ENCODE measurements at regions not wholly inside any gene's neighbourhood (a gene's known extent, or its start where the extent isn't known, plus 50 kb on each side); places are given as distances from the start of the nearest gene placed in this dataset.

- H3K27ac Mint-ChIP-seq = no peak overlapping the region
- no peak overlapping the region for H3K27ac ChIP-seq (ENCODE audit: low read depth, low read length)
- H3K9ac ChIP-seq (ENCODE audit: extremely low read depth, low read length, poor library complexity, severe bottlenecking) = no peak overlapping the region
- H3K4me1 Mint-ChIP-seq = no peaks in the 10 kb centered on the region
- no peaks in the 10 kb centered on the region for H3K36me3 ChIP-seq (ENCODE audit: control insufficient read depth, insufficient read depth, low read length)
- peaks cover 13% of the 10 kb centered on the region for H3K27me3 Mint-ChIP-seq (ENCODE audit: insufficient read depth)
- no peaks in the 10 kb centered on the region for H3K9me3 Mint-ChIP-seq
- no peak overlapping the region for H3K4me3 ChIP-seq (ENCODE audit: low read length)
- H3K4me1 ChIP-seq (ENCODE audit: control insufficient read depth, insufficient read depth, low read length) = no peaks in the 10 kb centered on the region
- 77 to 79% methylated on average over 11 to 14 of the region's 14 CpGs for WGBS, 2 experiments (ENCODE audit: insufficient coverage in 1 of 2, insufficient read length in 1 of 2)
- no peaks in the 10 kb centered on the region for H3K36me3 Mint-ChIP-seq (ENCODE audit: low read depth)
- no peak overlapping the region for H3K4me3 Mint-ChIP-seq
- H3K9me3 ChIP-seq (ENCODE audit: control insufficient read depth, low read length) = no peaks in the 10 kb centered on the region
- peak; percentile 52 for DNase-seq
- no peaks in the 10 kb centered on the region for H3K27me3 ChIP-seq (ENCODE audit: control insufficient read depth, insufficient read depth, low read length, poor library complexity, severe bottlenecking)
- TF ChIP-seq, protein P1, sequence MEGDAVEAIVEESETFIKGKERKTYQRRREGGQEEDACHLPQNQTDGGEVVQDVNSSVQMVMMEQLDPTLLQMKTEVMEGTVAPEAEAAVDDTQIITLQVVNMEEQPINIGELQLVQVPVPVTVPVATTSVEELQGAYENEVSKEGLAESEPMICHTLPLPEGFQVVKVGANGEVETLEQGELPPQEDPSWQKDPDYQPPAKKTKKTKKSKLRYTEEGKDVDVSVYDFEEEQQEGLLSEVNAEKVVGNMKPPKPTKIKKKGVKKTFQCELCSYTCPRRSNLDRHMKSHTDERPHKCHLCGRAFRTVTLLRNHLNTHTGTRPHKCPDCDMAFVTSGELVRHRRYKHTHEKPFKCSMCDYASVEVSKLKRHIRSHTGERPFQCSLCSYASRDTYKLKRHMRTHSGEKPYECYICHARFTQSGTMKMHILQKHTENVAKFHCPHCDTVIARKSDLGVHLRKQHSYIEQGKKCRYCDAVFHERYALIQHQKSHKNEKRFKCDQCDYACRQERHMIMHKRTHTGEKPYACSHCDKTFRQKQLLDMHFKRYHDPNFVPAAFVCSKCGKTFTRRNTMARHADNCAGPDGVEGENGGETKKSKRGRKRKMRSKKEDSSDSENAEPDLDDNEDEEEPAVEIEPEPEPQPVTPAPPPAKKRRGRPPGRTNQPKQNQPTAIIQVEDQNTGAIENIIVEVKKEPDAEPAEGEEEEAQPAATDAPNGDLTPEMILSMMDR (conservative IDR thresholded peaks at IDR 0.05) = no peak
These were observed 57.2 kb upstream of the TOPAZ1 start for GRCh38 chr3:44184319-44184953.

- H3K27me3 Mint-ChIP-seq (ENCODE audit: insufficient read depth) = peaks cover 15% of the 10 kb centered on the region
- Histone ChIP-seq H3K27ac (ENCODE audit: low read depth, low read length) (no peak overlapping the region), H3K36me3 (ENCODE audit: control insufficient read depth, insufficient read depth, low read length) (no peaks in the 10 kb centered on the region), H3K4me3 (ENCODE audit: low read length) (no peak overlapping the region), H3K9ac (ENCODE audit: extremely low read depth, low read length, poor library complexity, severe bottlenecking) (no peak overlapping the region), H3K4me1 (ENCODE audit: control insufficient read depth, insufficient read depth, low read length) (no peaks in the 10 kb centered on the region), H3K9me3 (ENCODE audit: control insufficient read depth, low read length) (no peaks in the 10 kb centered on the region), H3K27me3 (ENCODE audit: control insufficient read depth, insufficient read depth, low read length, poor library complexity, severe bottlenecking) (no peaks in the 10 kb centered on the region)
- no peak for DNase-seq
- no peaks in the 10 kb centered on the region for H3K4me1 Mint-ChIP-seq
- TF ChIP-seq, protein P1 (conservative IDR thresholded peaks at IDR 0.05) = no peak
- no peak overlapping the region for H3K27ac Mint-ChIP-seq
- H3K4me3 Mint-ChIP-seq = no peak overlapping the region
- no peaks in the 10 kb centered on the region for H3K36me3 Mint-ChIP-seq (ENCODE audit: low read depth)
- H3K9me3 Mint-ChIP-seq = peaks cover 2% of the 10 kb centered on the region
- 92 to 96% methylated on average over 2 to 4 of the region's 4 CpGs for WGBS, 2 experiments (ENCODE audit: insufficient coverage in 1 of 2, insufficient read length in 1 of 2)
These were observed 56.2 kb upstream of the TOPAZ1 start for GRCh38 chr3:44185396-44185915.

GRCh38 chr3:44186111-44186672, 55.5 kb upstream of the TOPAZ1 start:
- H3K4me3 Mint-ChIP-seq = no peak overlapping the region
- TF ChIP-seq, protein P1 (conservative IDR thresholded peaks at IDR 0.05) = no peak
- Histone ChIP-seq H3K27me3 (ENCODE audit: control insufficient read depth, insufficient read depth, low read length, poor library complexity, severe bottlenecking) (no peaks in the 10 kb centered on the region), H3K36me3 (ENCODE audit: control insufficient read depth, insufficient read depth, low read length) (no peaks in the 10 kb centered on the region), H3K9ac (ENCODE audit: extremely low read depth, low read length, poor library complexity, severe bottlenecking) (no peak overlapping the region), H3K4me3 (ENCODE audit: low read length) (no peak overlapping the region), H3K4me1 (ENCODE audit: control insufficient read depth, insufficient read depth, low read length) (no peaks in the 10 kb centered on the region), H3K27ac (ENCODE audit: low read depth, low read length) (no peak overlapping the region), H3K9me3 (ENCODE audit: control insufficient read depth, low read length) (no peaks in the 10 kb centered on the region)
- H3K27ac Mint-ChIP-seq = no peak overlapping the region
- no peaks in the 10 kb centered on the region for H3K4me1 Mint-ChIP-seq
- H3K36me3 Mint-ChIP-seq (ENCODE audit: low read depth) = no peaks in the 10 kb centered on the region
- 80 to 87% methylated on average over 2 of the region's 2 CpGs for WGBS, 2 experiments (ENCODE audit: insufficient coverage in 1 of 2, insufficient read length in 1 of 2)
- H3K9me3 Mint-ChIP-seq = peaks cover 2% of the 10 kb centered on the region
- DNase-seq = no peak
- H3K27me3 Mint-ChIP-seq (ENCODE audit: insufficient read depth) = peaks cover 15% of the 10 kb centered on the region
